ENCODE measurements at regions not wholly inside any gene's neighbourhood (a gene's known extent, or its start where the extent isn't known, plus 50 kb on each side); places are given as distances from the start of the nearest gene placed in this dataset.

DNA sequence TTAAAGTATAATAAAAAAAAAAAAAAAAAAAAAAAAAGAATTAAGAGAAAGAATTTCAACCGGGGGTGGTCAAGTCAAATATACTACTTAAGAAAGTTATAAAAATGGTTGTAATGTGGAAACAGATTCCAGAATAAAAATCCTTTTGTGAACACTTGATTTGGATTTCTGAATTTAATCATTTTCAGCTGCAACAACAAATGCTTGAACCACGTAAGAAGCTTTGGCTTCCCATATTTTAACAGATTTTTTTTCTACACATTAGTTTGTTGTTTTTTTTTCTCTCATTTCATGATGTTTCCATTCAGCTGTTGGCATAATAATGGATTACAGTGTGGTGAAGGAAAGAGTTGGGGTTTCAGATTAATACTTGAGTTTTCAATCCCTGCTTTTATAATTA is 137.3 kb upstream of the AGR3 start:
- TF ChIP-seq EZH2 (IDR thresholded peaks at IDR 0.05; ENCODE audit: low read length, missing control alignments) = no peak
- TF ChIP-seq, protein P1, sequence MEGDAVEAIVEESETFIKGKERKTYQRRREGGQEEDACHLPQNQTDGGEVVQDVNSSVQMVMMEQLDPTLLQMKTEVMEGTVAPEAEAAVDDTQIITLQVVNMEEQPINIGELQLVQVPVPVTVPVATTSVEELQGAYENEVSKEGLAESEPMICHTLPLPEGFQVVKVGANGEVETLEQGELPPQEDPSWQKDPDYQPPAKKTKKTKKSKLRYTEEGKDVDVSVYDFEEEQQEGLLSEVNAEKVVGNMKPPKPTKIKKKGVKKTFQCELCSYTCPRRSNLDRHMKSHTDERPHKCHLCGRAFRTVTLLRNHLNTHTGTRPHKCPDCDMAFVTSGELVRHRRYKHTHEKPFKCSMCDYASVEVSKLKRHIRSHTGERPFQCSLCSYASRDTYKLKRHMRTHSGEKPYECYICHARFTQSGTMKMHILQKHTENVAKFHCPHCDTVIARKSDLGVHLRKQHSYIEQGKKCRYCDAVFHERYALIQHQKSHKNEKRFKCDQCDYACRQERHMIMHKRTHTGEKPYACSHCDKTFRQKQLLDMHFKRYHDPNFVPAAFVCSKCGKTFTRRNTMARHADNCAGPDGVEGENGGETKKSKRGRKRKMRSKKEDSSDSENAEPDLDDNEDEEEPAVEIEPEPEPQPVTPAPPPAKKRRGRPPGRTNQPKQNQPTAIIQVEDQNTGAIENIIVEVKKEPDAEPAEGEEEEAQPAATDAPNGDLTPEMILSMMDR (conservative IDR thresholded peaks at IDR 0.05 in 1 of 2, IDR thresholded peaks at IDR 0.05 in 1 of 2; ENCODE audit: low read depth in 1 of 2, low read length in 2 of 2) = no peak

Measured in fibroblast of lung (primary cell).